ENCODE measurements at regions not wholly inside any gene's neighbourhood (a gene's known extent, or its start where the extent isn't known, plus 50 kb on each side); places are given as distances from the start of the nearest gene placed in this dataset.

GRCh38 chr15:95884276-95884675 is 446.2 kb upstream of the NR2F2 start:
- Mint-ChIP-seq H3K9me3 (ENCODE audit: low read depth, unreplicated experiment) (no peaks in the 10 kb centered on the region), H3K36me3 (ENCODE audit: insufficient read depth, unreplicated experiment) (no peaks in the 10 kb centered on the region), H3K27ac (ENCODE audit: unreplicated experiment) (no peak overlapping the region), H3K4me1 (ENCODE audit: low read depth, unreplicated experiment) (peaks cover 15% of the 10 kb centered on the region), H3K4me3 (ENCODE audit: low read depth, unreplicated experiment) (no peak overlapping the region), H3K27me3 (ENCODE audit: unreplicated experiment) (no peaks in the 10 kb centered on the region)
- intact Hi-C loops (cut with micrococcal nuclease; ENCODE audit: unreplicated experiment) = no loop called here
- BruUV-seq (replicated peaks) = no TSS peak
- CTCF ChIA-PET = no interaction called here
- TF ChIP-seq CTCF (IDR thresholded peaks at IDR 0.05; ENCODE audit: unreplicated experiment) = no peak
- no peak for DNase-seq

- TF ChIP-seq CTCF (IDR thresholded peaks at IDR 0.05; ENCODE audit: unreplicated experiment) = no peak
- no peaks in the 10 kb centered on the region for H3K27me3 Mint-ChIP-seq (ENCODE audit: unreplicated experiment)
- H3K4me1 Mint-ChIP-seq (ENCODE audit: low read depth, unreplicated experiment) = peaks cover 20% of the 10 kb centered on the region
- no TSS peak for BruUV-seq (replicated peaks)
- no peaks in the 10 kb centered on the region for H3K36me3 Mint-ChIP-seq (ENCODE audit: insufficient read depth, unreplicated experiment)
- no peak for DNase-seq
- no peaks in the 10 kb centered on the region for H3K9me3 Mint-ChIP-seq (ENCODE audit: low read depth, unreplicated experiment)
- intact Hi-C loops (cut with micrococcal nuclease; ENCODE audit: unreplicated experiment) = no loop called here
- H3K4me3 Mint-ChIP-seq (ENCODE audit: low read depth, unreplicated experiment) = no peak overlapping the region
- CTCF ChIA-PET = no interaction called here
- no peak overlapping the region for H3K27ac Mint-ChIP-seq (ENCODE audit: unreplicated experiment)
These were observed 442.7 kb upstream of the NR2F2 start for GRCh38 chr15:95887666-95888390.

GRCh38 chr15:95888762-95889161 is 441.7 kb upstream of the NR2F2 start:
- Mint-ChIP-seq H3K4me3 (ENCODE audit: low read depth, unreplicated experiment) (no peak overlapping the region), H3K36me3 (ENCODE audit: insufficient read depth, unreplicated experiment) (no peaks in the 10 kb centered on the region), H3K27ac (ENCODE audit: unreplicated experiment) (no peak overlapping the region), H3K4me1 (ENCODE audit: low read depth, unreplicated experiment) (peaks cover 20% of the 10 kb centered on the region), H3K27me3 (ENCODE audit: unreplicated experiment) (no peaks in the 10 kb centered on the region), H3K9me3 (ENCODE audit: low read depth, unreplicated experiment) (no peaks in the 10 kb centered on the region)
- TF ChIP-seq CTCF (IDR thresholded peaks at IDR 0.05; ENCODE audit: unreplicated experiment) = no peak
- no TSS peak for BruUV-seq (replicated peaks)
- DNase-seq = no peak
- intact Hi-C loops (cut with micrococcal nuclease; ENCODE audit: unreplicated experiment) = no loop called here
- CTCF ChIA-PET = interaction anchor here (1.7 kb wide), 1 partner anchor 622 kb away, joined by 4 read pairs; no protein-coding TSS in a partner anchor

- no peaks in the 10 kb centered on the region for H3K9me3 Mint-ChIP-seq (ENCODE audit: low read depth, unreplicated experiment)
- H3K27me3 Mint-ChIP-seq (ENCODE audit: unreplicated experiment) = no peaks in the 10 kb centered on the region
- intact Hi-C loops (cut with micrococcal nuclease; ENCODE audit: unreplicated experiment) = no loop called here
- no peak for DNase-seq
- H3K36me3 Mint-ChIP-seq (ENCODE audit: insufficient read depth, unreplicated experiment) = no peaks in the 10 kb centered on the region
- H3K4me1 Mint-ChIP-seq (ENCODE audit: low read depth, unreplicated experiment) = peaks cover 8% of the 10 kb centered on the region
- CTCF ChIA-PET = interaction anchor here (0.7 to 1.0 kb wide), 2 partner anchors 9 to 431 kb away, joined by 3 read pairs; no protein-coding TSS in a partner anchor
- BruUV-seq (replicated peaks) = no TSS peak
- no peak overlapping the region for H3K4me3 Mint-ChIP-seq (ENCODE audit: low read depth, unreplicated experiment)
- TF ChIP-seq CTCF (IDR thresholded peaks at IDR 0.05; ENCODE audit: unreplicated experiment) = no peak
- H3K27ac Mint-ChIP-seq (ENCODE audit: unreplicated experiment) = no peak overlapping the region
These were observed 436.0 kb upstream of the NR2F2 start for GRCh38 chr15:95894407-95894956.

Measured in Calu3 (cell line).